Activated T-cell treated with anti-CD3 and anti-CD28 coated beads, Interleukin-2, amount 50 U/mL, for 72 hours (primary cell): ENCODE measurements at regions not wholly inside any gene's neighbourhood (a gene's known extent, or its start where the extent isn't known, plus 50 kb on each side); places are given as distances from the start of the nearest gene placed in this dataset.
A peak's percentile ranks its signal among the peaks of the same experiment; 100 is the strongest.
"Not testable (repeated sequence)": the region's sequence is repeated elsewhere in the genome, so short reads cannot be mapped to it uniquely, and the experiment has no call there.

Experiments
- ATAC-seq, 2 donors: fragments of 150-1000 bp; cut with Tn5 transposase; replicated peaks in 1 of 2; 2 replicates each; pipeline ENCODE4 v1.10.0; 2021; ENCODE audit warnings: moderate library complexity in 2 of 2, mild to moderate bottlenecking in 1 of 2
- DNase-seq, 2 donors: peaks; one replicate each; pipeline ENCODE4 v3.0.0; 2021 to 2022; ENCODE audit warnings: mixed read lengths in 1 of 2
- H3K27ac Mint-ChIP-seq: one replicate; pipeline ENCODE4 v1.8.0; 2022; ENCODE audit warnings: mild to moderate bottlenecking, moderate library complexity, mixed read lengths
- H3K27me3 Mint-ChIP-seq: one replicate; pipeline ENCODE4 v1.8.0; 2022; ENCODE audit warnings: low read depth, mixed read lengths
- H3K36me3 Mint-ChIP-seq, 2 donors: one replicate each; pipeline ENCODE4 v1.8.0; 2022; ENCODE audit warnings: mixed read lengths in 2 of 2, mild to moderate bottlenecking in 1 of 2; ENCODE audit not compliant: insufficient read depth in 2 of 2
- H3K4me1 Mint-ChIP-seq: one replicate; pipeline ENCODE4 v1.8.0; 2022; ENCODE audit warnings: low read depth, mixed read lengths
- H3K4me3 Mint-ChIP-seq, 2 donors: one replicate each; pipeline ENCODE4 v1.8.0; 2022; ENCODE audit warnings: mild to moderate bottlenecking in 2 of 2, mixed read lengths in 2 of 2, moderate library complexity in 2 of 2
- H3K9me3 Mint-ChIP-seq, 2 donors: one replicate each; pipeline ENCODE4 v1.8.0; 2022; ENCODE audit warnings: mixed read lengths in 2 of 2

GRCh38 chr12:63348556-63348955, 197.6 kb upstream of the AVPR1A start:
- Mint-ChIP-seq H3K27ac (no peak overlapping the region), H3K4me1 (no peaks in the 10 kb centered on the region), H3K36me3 (no peaks in the 10 kb centered on the region), H3K9me3 (no peaks in the 10 kb centered on the region), H3K4me3 (no peak overlapping the region), H3K27me3 (no peaks in the 10 kb centered on the region)
- DNase-seq (no peak), ATAC-seq (no peak)

DNA sequence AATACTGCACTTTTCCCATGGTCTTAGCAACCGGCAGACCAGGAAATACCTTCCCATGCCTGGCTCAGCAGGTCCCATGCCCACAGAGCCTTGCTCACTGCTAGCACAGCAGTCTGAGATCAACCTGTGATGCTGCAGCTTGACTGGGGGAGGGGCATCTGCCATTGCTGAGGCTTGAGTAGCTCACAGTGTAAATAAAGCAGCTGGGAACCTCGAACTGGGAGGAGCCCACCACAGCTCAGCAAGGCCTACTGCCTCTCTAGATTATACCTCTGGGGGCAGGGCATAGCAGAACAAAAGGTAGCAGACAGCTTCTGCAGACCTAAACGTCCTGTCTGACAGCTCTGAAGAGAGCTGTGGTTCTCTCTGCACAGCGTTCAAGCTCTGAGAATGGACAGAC, 186.2 kb upstream of the AVPR1A start:
- not testable (repeated sequence) for ATAC-seq, DNase-seq, H3K36me3 Mint-ChIP-seq, H3K4me1 Mint-ChIP-seq, H3K27ac Mint-ChIP-seq, H3K27me3 Mint-ChIP-seq, H3K9me3 Mint-ChIP-seq, H3K4me3 Mint-ChIP-seq

DNA sequence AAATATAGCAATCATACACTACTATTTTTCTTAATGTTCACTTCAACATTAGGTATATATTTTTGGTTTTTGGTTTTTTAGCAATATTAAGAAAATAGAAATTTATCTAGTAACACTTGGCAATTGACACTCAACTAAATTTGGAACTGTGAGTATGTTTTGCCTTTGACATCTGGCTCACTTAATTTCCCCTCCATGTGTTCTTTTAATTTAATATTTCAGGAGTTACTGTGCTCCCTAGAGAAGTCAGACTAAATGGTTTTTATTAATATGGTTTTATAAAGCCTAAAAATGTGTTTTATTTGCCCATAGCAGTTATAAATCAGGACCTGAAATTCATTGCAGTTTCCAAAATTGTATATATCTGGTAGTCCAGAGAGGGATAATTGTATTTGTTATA, 175.3 kb upstream of the AVPR1A start:
- H3K4me1 Mint-ChIP-seq = peaks cover 2% of the 10 kb centered on the region
- DNase-seq (no peak), ATAC-seq (no peak)
- H3K9me3 Mint-ChIP-seq = no peaks in the 10 kb centered on the region
- no peak overlapping the region for H3K4me3 Mint-ChIP-seq
- no peak overlapping the region for H3K27ac Mint-ChIP-seq
- H3K36me3 Mint-ChIP-seq = no peaks in the 10 kb centered on the region
- H3K27me3 Mint-ChIP-seq = no peaks in the 10 kb centered on the region

DNA sequence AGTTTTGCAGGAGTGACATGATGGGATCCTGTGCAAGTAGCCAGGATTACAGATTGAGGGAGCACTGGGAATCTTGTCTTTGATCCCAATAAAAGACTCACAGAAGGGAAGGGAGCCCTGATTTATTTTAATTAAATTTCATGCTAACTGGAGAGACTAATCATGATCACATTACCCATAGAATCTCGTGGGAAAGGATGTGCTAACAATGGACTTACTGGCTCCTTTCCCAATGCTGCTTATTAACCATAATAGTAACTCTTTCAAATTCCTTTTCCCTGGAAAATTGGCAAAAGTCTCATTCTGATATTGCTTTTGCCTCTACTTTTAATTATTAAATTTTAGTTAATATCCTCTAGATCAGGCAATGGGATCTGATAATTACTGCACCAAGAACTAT, 174.8 kb upstream of the AVPR1A start:
- no peaks in the 10 kb centered on the region for H3K27me3 Mint-ChIP-seq
- peaks cover 6% of the 10 kb centered on the region for H3K4me1 Mint-ChIP-seq
- ATAC-seq (no peak), DNase-seq (no peak)
- H3K9me3 Mint-ChIP-seq = no peaks in the 10 kb centered on the region
- H3K36me3 Mint-ChIP-seq = no peaks in the 10 kb centered on the region
- H3K27ac Mint-ChIP-seq = no peak overlapping the region
- no peak overlapping the region for H3K4me3 Mint-ChIP-seq

- ATAC-seq (no peak), DNase-seq (no peak)
- Mint-ChIP-seq H3K9me3 (no peaks in the 10 kb centered on the region), H3K36me3 (no peaks in the 10 kb centered on the region), H3K4me3 (no peak overlapping the region), H3K27ac (no peak overlapping the region), H3K4me1 (peaks cover 6% of the 10 kb centered on the region), H3K27me3 (no peaks in the 10 kb centered on the region)
Measured at GRCh38 chr12:63323942-63324341, 172.9 kb upstream of the AVPR1A start.

GRCh38 chr12:63321373-63321772, 170.4 kb upstream of the AVPR1A start:
- H3K4me1 Mint-ChIP-seq = peaks cover 6% of the 10 kb centered on the region
- no peak for DNase-seq
- peak; percentile 48 to 65 for ATAC-seq
- peaks cover 0 to 1% of the 10 kb centered on the region in 2 donors for H3K9me3 Mint-ChIP-seq
- H3K36me3 Mint-ChIP-seq = no peaks in the 10 kb centered on the region
- no peaks in the 10 kb centered on the region for H3K27me3 Mint-ChIP-seq
- H3K27ac Mint-ChIP-seq = no peak overlapping the region
- H3K4me3 Mint-ChIP-seq = no peak overlapping the region

DNA sequence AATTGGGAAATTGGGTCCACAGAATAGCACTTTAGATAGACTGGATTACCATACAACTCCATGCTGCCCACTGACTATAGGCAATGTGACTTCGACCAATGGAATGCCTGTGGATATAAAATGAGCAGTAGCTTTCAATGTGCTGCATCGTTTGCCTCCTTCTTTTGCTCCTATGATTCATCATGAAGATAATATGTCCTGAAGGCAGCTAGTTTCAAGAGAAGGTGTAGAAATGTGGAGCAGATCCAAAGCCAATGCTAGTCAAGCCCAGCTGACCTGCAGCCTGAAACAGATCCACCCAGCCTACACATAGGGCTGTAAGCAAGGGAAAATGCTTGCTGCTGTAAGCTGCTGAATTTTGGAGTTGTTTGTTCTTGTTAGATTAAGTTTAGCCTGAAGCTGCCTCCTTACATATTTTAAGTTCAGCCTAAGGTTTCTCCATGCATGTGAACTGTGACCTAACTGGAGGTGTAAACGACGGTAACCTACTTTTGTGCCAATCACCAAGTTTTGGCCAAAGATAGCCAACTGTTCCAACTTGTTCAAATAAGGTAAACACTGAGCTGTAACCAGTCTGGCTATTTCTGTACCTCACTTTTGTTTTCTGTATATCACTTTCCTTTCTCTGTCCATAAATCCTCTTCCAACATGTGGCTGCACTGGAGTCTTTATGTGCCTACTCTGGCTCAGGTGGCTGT, 169.1 kb upstream of the AVPR1A start:
- Mint-ChIP-seq H3K4me1 (peaks cover 6% of the 10 kb centered on the region), H3K36me3 (no peaks in the 10 kb centered on the region), H3K9me3 (peaks cover 0 to 1% of the 10 kb centered on the region in 2 donors), H3K27ac (no peak overlapping the region), H3K27me3 (no peaks in the 10 kb centered on the region), H3K4me3 (no peak overlapping the region)
- ATAC-seq (no peak), DNase-seq (no peak)

- H3K9me3 Mint-ChIP-seq = peaks cover 0 to 1% of the 10 kb centered on the region in 2 donors
- H3K4me1 Mint-ChIP-seq = peaks cover 6% of the 10 kb centered on the region
- DNase-seq (no peak), ATAC-seq (peak in 1 of 2 donors; percentile 65)
- no peak overlapping the region for H3K4me3 Mint-ChIP-seq
- H3K27me3 Mint-ChIP-seq = no peaks in the 10 kb centered on the region
- no peak overlapping the region for H3K27ac Mint-ChIP-seq
- H3K36me3 Mint-ChIP-seq = no peaks in the 10 kb centered on the region
Measured at GRCh38 chr12:63319386-63319785, 168.4 kb upstream of the AVPR1A start.

DNA sequence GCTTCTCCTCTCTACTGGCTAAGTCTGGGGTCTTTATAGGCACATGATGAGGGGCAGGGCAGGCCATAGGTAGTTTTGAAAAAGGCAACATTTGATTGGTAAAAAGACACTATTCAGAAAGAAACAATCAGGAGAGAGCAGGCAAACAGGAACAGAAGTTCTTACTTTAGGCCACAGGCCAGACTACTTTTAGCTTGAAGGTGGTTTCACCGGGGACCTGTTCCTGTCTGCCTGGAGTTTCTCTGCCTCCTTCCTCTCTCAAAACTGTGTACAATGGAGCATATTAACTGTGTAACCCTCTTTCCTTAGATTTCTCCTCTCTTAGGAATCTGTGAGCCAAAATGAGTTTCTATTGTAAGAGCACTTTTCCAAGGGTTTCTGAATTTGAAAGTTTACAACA, 167.9 kb upstream of the AVPR1A start:
- peaks cover 0 to 1% of the 10 kb centered on the region in 2 donors for H3K9me3 Mint-ChIP-seq
- H3K4me3 Mint-ChIP-seq = no peak overlapping the region
- peaks cover 6% of the 10 kb centered on the region for H3K4me1 Mint-ChIP-seq

DNA sequence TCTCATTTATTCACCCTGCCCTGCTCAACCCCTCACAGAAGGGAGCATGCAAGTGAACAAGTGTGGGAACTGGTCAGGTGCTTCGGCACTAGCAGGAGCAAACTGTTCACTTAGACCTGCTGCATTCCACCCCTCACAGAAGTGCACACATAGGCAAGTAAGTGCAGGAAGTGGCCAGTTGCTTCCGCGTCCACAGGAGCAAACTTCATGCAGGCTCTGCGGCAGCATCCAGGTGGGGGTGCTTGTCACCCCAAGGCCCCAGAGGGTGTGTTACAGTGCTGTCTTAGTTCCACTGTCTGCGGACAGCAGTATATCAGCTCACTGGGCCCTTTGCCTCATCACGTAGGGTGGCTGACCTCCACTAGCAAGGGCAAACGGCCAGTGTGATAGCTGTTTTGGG, 167.3 kb upstream of the AVPR1A start:
- H3K27me3 Mint-ChIP-seq = no peaks in the 10 kb centered on the region
- DNase-seq (no peak), ATAC-seq (no peak)
- peaks cover 6% of the 10 kb centered on the region for H3K4me1 Mint-ChIP-seq
- H3K27ac Mint-ChIP-seq = no peak overlapping the region
- H3K36me3 Mint-ChIP-seq = no peaks in the 10 kb centered on the region
- peaks cover 0 to 1% of the 10 kb centered on the region in 2 donors for H3K9me3 Mint-ChIP-seq
- no peak overlapping the region for H3K4me3 Mint-ChIP-seq

More for the DNA sequence above, 167.9 kb upstream of the AVPR1A start:
- DNase-seq (no peak), ATAC-seq (no peak)
- Mint-ChIP-seq H3K27ac (no peak overlapping the region), H3K36me3 (no peaks in the 10 kb centered on the region), H3K27me3 (no peaks in the 10 kb centered on the region)

DNA sequence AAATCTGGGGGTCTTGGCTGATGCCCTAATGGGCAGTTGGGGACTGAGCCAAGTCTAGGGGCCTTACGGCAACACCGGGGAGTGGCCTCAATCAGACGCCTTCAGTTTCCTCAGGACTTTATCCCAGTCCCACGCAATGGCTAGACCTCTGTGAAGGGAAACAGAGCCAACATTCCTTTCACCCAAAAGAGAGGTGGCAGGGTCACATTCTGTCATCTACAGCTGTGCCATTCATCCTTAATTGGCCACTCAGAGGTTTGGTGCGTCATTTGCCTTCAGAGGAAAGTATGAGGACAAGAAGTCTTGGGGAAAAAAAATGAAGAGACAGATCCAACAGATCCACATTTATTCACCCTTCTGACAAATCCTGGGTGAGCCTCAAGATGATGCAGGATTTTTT, 166.9 kb upstream of the AVPR1A start:
- no peaks in the 10 kb centered on the region for H3K27me3 Mint-ChIP-seq
- ATAC-seq (no peak), DNase-seq (no peak)
- H3K36me3 Mint-ChIP-seq = no peaks in the 10 kb centered on the region
- no peak overlapping the region for H3K27ac Mint-ChIP-seq
- peaks cover 6% of the 10 kb centered on the region for H3K4me1 Mint-ChIP-seq
- no peak overlapping the region for H3K4me3 Mint-ChIP-seq
- H3K9me3 Mint-ChIP-seq = peaks cover 0 to 1% of the 10 kb centered on the region in 2 donors

DNA sequence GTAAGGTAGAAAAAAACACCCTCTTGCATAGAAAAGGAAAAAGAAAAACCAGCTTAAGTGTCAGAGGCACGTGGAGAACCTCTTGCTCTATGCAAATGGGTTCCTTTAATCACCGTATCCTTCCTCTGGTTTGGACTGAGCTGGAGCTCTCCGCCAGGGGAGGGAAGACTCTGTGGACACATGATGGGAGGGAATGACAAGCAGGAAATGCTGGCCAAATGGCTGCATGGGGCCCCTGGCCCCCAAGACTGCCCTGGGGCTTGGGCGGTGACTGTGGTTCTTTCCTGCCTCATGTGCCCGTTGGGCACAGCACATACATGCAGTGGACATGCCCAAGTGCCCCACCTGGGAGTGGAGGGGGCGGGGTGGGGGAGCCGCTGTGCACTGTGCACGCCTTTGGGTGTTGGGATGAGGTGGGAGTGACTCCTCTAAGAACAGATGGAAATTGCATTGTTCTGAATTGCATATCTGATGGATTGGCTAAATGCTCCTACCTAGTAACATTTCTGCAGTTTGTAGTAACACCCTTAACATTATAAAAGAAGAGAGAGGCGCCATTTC, 166.4 kb upstream of the AVPR1A start:
- DNase-seq (no peak), ATAC-seq (no peak)
- Mint-ChIP-seq H3K4me3 (no peak overlapping the region), H3K27ac (no peak overlapping the region), H3K4me1 (peaks cover 6% of the 10 kb centered on the region), H3K36me3 (no peaks in the 10 kb centered on the region), H3K9me3 (peaks cover 0 to 1% of the 10 kb centered on the region in 2 donors), H3K27me3 (no peaks in the 10 kb centered on the region)

GRCh38 chr12:63313139-63313538, 162.1 kb upstream of the AVPR1A start:
- Mint-ChIP-seq H3K27ac (no peak overlapping the region), H3K4me1 (no peaks in the 10 kb centered on the region), H3K36me3 (no peaks in the 10 kb centered on the region), H3K4me3 (no peak overlapping the region), H3K9me3 (peaks cover 0 to 9% of the 10 kb centered on the region in 2 donors), H3K27me3 (no peaks in the 10 kb centered on the region)
- ATAC-seq (no peak), DNase-seq (no peak)

DNA sequence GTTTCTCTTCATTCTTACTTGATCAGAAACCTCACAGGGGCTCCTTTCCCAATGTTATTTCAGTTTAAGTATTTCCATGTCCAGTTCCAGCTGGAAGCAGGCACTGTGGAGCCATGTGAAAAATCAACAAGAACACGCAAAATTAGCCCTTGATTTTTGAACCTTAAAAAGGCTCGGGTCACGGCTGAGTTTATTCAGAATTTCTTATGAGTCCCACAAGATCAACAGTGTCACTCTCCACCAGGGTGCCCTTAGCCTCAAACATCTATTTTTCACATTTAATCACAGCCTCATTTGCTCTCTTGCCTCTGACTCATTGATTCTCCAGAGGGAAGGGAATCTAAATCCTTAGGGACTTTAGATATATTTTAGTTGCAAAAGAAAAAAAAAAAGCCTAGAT, 157.7 kb upstream of the AVPR1A start:
- Mint-ChIP-seq H3K4me1 (no peaks in the 10 kb centered on the region), H3K36me3 (no peaks in the 10 kb centered on the region), H3K9me3 (peaks cover 0 to 8% of the 10 kb centered on the region in 2 donors), H3K27me3 (no peaks in the 10 kb centered on the region), H3K27ac (no peak overlapping the region), H3K4me3 (no peak overlapping the region)
- ATAC-seq = no peak
- DNase-seq = no peak
